ENCODE measurements at regions not wholly inside any gene's neighbourhood (a gene's known extent, or its start where the extent isn't known, plus 50 kb on each side); places are given as distances from the start of the nearest gene placed in this dataset.

- no peak for DNase-seq
Measured at GRCh38 chr10:129031844-129032150, 435.2 kb upstream of the MGMT start.

GRCh38 chr10:129032372-129033313 is 434.4 kb upstream of the MGMT start:
- no peak for DNase-seq

DNA sequence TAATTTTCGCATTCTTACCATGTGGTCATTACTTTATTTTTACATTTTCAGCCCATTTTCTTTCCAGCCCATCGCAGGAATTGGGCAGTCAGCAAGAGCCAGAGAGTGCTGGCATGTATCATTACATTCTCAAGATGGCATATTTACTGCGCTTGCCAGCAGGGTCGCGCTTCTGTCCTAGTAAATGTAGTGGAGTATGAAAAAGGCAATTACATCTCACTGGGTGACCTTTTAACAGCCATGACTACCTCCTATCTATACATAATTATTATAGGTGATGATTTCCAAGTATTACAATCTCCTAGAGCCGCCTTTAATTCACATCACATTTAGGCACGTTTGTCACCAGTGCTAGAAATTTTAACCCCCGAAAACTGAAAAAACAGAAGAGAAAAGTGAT is 433.7 kb upstream of the MGMT start:
- no peak for DNase-seq

GRCh38 chr10:129033790-129034272 is 433.2 kb upstream of the MGMT start:
- DNase-seq, result no peak

GRCh38 chr10:129035052-129035827 is 431.8 kb upstream of the MGMT start:
- peak; percentile 57 to 63 for DNase-seq

GRCh38 chr10:129038522-129038921 is 428.5 kb upstream of the MGMT start:
- DNase-seq, result no peak

DNA sequence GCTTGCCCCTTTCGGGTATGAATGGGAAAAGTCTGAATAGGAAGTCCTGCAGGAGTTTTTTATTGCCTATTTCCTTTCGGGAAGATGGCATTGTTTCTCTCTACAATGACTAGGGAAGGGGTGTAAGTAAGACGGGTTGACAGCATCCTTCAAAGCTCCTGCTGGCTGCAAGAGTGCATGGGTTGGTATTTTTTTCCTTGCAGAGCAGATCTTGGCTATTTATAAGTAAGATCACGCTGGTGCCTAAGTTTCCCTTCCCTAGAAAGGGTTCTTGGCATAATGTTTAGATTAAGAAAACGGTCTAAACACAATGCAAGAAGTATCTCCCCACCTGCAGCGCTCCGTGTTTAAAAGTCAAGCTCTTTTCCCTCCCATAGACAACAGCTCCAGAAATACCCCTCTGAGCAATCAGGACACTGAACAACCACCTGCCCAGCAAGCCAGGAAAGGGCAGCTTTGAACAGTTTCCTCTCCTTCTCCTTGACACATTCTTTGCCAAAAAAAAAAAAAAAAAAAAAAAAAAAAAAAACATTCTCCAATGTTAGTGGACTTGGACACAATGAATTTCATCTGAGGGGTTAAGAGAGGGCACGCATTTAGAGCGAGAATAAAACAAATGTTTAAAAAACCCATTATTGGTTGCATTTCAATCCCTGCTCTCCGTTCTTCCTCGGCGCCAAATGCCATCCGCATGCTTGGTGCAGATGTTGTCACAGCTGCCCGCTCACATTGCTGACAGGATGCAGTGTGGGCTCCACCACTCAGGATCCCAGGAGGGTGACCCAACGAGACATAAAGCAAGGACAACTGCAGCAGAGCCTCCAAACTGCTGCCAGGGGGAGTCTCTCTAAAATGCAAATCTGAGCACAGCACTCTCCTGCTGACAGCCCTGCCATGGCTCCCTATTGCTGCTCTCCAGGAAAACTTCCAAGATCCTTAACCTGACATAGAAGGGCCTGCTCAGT is 427.4 kb upstream of the MGMT start:
- no peak for DNase-seq

GRCh38 chr10:129040377-129040776 is 426.7 kb upstream of the MGMT start:
- DNase-seq, result no peak

- DNase-seq, result no peak
Measured at GRCh38 chr10:129041916-129042315, 425.1 kb upstream of the MGMT start.

GRCh38 chr10:129042776-129043595 is 424.1 kb upstream of the MGMT start:
- no peak for DNase-seq

DNA sequence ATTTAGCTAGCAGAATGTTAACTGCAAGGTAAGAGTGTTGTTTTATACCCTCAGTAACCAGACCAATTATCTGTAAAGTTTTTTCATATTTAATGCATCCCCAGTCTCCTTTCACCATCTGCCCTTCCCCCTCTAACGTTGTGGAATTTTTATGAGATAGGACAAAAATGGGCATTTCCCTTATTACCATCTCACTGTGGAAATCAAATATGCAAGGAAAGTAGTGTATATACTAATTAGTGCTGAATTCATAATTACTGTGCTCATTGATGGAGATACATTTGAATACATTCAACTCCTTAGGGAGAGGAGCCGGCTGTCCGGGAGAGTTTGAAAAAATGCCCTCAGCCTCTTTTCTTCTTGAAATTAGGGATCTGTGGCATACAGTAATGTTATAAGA is 423.4 kb upstream of the MGMT start:
- no peak for DNase-seq

DNA sequence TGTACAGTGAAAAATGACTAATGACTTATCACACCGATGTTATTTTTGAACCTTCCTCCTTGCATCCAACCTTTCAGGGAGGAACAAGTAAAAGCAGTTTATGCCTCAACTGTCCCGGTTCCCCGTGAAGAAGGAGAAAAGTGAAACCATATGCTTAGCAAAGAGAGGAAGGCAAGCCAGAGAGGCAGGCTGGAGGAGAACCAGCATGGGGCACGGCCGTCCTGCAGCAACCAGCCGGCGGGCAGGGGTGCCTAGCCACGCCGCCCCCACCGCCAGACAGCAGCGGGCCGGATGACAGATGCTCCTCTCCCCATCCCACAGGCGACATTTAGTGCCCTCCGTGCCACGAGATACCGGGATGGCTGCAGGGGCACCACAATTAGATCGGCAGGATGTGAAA is 421.4 kb upstream of the MGMT start:
- DNase-seq, result no peak

- no peak for DNase-seq
Measured at GRCh38 chr10:129046065-129046681, 420.9 kb upstream of the MGMT start.

DNA sequence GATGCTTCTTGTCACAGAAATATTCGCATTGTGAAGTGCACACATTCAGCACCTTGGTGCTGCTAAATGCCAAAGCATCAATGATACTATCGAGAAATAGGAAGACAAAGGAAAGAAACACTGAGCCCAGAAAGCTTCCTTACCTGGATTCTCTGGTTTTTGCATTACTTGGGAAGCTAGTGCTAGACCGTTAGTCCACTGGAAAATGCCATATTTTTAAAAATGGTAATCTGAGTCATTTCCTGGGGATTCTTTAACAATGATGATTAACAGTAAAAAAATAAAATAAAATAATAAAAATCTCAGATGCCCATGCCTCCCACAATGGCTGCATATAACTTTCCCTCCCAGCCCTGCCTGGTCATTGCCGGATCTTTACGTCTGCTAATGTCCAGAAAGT is 420.1 kb upstream of the MGMT start:
- DNase-seq, result no peak

DNA sequence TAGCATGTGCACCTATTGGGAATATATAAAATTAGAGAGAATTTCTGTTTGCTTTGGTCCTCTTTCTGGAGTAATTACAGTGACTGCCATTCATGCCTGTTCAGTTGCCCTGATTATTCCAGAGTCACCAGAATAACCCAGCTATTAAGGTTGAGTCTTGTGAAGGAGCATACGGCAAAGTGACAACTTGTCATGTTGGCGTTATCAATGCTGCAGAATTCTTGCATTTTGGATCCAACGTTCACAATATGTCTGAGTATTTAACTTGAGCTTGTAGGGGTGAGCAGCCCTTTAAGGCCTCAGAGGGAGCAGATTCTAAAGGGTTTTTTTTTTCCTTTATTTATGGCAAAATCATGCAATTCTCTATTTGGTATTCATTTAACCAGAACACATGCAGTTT is 419.4 kb upstream of the MGMT start:
- DNase-seq, result no peak

DNA sequence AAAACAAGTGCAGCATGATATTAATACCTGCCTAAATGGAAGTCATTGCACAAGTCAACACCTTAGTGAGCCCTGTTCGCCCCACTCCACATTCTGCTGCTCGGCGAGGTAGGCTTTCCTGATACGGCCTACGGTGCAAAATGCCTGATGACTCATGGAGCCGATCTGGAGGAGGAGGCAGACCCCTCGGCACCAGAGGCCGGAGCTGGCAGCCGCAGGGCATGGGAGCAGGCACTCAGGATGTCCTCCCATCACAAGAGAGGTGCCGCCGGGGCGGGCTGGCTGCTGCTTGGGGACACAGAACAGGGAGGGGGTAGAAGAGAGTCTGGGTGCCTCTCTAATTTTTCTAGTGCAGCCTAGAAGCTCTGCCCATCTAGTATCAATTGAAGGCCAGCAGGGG is 418.5 kb upstream of the MGMT start:
- DNase-seq, result no peak

DNA sequence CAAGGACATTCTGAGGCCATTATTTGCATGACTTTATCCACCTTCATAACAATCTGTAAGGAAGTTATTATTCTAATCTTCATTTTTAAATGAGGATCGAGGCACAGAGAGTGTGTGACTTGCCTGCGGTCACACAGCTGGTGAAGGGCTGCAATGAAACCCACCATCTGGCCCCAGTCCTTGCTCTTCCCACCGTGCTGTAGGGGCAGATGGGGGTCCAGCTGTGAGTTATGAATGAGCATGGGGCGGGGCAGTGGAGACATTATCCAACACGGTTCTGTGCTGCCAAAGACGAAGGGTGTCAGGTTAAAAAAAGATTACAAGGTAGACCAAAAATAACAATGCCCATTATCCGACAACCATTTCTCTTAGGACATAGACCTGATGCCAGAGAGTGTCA is 417.5 kb upstream of the MGMT start:
- DNase-seq, result no peak

DNA sequence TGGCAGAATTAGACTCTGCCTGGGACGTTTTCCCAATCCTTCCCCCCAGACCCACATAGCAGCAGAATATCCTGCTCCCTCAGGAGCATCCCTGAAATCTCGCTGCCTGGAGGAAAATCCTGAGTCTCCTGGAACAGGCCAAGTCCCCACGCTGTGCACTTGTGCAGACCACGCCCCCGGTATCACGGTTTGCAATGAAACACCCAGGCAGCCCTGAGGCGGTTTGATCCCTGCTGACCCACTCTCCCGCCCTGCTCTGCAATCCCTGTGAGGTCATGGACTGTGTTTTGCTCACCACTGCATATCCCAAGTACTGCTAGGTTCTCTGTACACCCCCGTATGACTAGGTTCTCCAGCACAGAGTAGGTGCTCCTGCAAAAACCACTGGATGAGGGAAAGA is 411.8 kb upstream of the MGMT start:
- DNase-seq, result no peak

GRCh38 chr10:129055986-129056385 is 411.1 kb upstream of the MGMT start:
- DNase-seq, result no peak

DNA sequence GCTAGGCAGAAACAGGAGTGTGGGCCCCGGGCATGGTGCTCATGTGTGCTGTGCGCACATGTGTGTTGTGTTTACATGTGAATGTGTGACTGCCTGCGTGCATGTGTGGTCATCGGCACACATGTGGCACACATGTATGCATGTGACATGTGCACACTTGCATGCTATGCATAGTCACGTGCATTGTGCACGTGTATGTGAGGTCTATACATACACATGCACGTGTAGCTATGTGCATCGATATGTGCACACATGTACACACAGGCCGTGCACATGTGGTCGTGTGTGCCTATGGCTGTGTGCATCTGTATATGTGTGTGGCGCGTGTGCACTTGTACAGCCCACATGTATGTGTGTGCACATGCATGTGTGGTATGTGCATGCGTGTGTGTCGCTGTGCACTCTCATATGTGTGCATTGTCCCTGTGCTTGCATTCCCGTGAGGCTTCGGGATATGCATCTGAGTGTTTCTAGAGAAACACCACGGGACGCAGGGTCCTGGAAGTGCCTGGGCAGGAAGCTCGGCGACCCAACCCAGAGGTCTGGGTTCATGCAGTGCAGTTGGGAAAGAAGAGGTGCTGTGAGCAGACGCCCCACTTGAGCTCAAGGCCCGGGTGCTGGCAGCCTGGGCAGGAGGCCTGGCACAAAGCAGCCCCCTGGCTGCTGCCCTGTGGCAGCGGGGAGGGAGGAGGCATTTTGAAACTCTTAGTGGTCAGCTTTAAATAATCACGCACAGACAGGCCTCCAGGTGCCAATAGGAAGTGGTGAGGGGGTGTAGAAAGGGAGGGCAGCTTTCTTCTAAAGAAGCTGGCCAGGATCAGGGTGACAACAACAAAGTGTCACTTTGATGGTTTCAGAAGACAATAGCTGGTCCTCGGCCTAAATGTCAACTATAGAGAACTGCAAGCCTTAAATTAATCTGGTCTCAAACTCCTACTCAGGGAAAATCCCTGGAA is 410.0 kb upstream of the MGMT start:
- no peak for DNase-seq
